ENCODE measurements at regions not wholly inside any gene's neighbourhood (a gene's known extent, or its start where the extent isn't known, plus 50 kb on each side); places are given as distances from the start of the nearest gene placed in this dataset.

DNA sequence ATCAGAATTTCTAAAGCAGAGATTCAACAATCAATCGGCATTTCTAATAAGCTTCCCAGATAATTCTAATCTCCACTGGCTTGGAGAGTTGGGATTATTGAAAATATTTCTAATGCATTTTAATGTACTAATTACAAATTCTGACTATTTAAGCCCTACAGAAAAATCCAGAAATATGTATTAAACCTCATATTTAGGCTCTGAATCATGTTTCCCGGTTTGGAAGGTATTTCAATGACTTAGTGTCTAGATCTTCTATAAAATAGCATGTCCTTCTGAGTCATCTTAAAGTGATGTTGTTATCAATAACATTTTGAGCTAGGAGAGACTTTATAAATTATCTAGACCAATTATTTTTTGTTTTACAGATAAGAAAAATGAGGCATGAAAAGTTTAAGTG, 258.8 kb upstream of the NRXN1 start:
- TF ChIP-seq POLR2AphosphoS5 (IDR thresholded peaks at IDR 0.05; ENCODE audit: low read depth), result no peak
- TF ChIP-seq, protein P1, sequence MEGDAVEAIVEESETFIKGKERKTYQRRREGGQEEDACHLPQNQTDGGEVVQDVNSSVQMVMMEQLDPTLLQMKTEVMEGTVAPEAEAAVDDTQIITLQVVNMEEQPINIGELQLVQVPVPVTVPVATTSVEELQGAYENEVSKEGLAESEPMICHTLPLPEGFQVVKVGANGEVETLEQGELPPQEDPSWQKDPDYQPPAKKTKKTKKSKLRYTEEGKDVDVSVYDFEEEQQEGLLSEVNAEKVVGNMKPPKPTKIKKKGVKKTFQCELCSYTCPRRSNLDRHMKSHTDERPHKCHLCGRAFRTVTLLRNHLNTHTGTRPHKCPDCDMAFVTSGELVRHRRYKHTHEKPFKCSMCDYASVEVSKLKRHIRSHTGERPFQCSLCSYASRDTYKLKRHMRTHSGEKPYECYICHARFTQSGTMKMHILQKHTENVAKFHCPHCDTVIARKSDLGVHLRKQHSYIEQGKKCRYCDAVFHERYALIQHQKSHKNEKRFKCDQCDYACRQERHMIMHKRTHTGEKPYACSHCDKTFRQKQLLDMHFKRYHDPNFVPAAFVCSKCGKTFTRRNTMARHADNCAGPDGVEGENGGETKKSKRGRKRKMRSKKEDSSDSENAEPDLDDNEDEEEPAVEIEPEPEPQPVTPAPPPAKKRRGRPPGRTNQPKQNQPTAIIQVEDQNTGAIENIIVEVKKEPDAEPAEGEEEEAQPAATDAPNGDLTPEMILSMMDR (conservative IDR thresholded peaks at IDR 0.05; ENCODE audit: low read depth in 2 of 2), result no peak
- TF ChIP-seq EZH2phosphoT487 (IDR thresholded peaks at IDR 0.05; ENCODE audit: unreplicated experiment), result no peak
- TF ChIP-seq CREB1 (CRISPR knock-in tag; IDR thresholded peaks at IDR 0.05; ENCODE audit: low read depth), result no peak
- TF ChIP-seq NANOG (IDR thresholded peaks at IDR 0.05; ENCODE audit: borderline replicate concordance), result no peak
- TF ChIP-seq EZH2 (IDR thresholded peaks at IDR 0.05; ENCODE audit: low read depth, unreplicated experiment), result no peak
- TF ChIP-seq, protein P2, sequence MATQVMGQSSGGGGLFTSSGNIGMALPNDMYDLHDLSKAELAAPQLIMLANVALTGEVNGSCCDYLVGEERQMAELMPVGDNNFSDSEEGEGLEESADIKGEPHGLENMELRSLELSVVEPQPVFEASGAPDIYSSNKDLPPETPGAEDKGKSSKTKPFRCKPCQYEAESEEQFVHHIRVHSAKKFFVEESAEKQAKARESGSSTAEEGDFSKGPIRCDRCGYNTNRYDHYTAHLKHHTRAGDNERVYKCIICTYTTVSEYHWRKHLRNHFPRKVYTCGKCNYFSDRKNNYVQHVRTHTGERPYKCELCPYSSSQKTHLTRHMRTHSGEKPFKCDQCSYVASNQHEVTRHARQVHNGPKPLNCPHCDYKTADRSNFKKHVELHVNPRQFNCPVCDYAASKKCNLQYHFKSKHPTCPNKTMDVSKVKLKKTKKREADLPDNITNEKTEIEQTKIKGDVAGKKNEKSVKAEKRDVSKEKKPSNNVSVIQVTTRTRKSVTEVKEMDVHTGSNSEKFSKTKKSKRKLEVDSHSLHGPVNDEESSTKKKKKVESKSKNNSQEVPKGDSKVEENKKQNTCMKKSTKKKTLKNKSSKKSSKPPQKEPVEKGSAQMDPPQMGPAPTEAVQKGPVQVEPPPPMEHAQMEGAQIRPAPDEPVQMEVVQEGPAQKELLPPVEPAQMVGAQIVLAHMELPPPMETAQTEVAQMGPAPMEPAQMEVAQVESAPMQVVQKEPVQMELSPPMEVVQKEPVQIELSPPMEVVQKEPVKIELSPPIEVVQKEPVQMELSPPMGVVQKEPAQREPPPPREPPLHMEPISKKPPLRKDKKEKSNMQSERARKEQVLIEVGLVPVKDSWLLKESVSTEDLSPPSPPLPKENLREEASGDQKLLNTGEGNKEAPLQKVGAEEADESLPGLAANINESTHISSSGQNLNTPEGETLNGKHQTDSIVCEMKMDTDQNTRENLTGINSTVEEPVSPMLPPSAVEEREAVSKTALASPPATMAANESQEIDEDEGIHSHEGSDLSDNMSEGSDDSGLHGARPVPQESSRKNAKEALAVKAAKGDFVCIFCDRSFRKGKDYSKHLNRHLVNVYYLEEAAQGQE (IDR thresholded peaks at IDR 0.05; ENCODE audit: unreplicated experiment), result no peak
- TF ChIP-seq JUNB (IDR thresholded peaks at IDR 0.05; ENCODE audit: unreplicated experiment), result no peak

Data from GM23338 (cell line).